Gastroesophageal sphincter (tissue), 3 donors: ENCODE measurements at regions not wholly inside any gene's neighbourhood (a gene's known extent, or its start where the extent isn't known, plus 50 kb on each side); places are given as distances from the start of the nearest gene placed in this dataset.

Source experiments
- EP300 ChIP-seq: sonication (generic); formaldehyde crosslinking; IDR thresholded peaks from one replicate; pipeline ENCODE4 v1.6.1; 2017; ENCODE audit warnings: antibody characterized with exemption, mild to moderate bottlenecking
- POLR2A ChIP-seq, 2 donors: fragments of 450-650 bp; IDR thresholded peaks; one replicate each; pipeline ENCODE4 v1.6.1; 2017; ENCODE audit warnings: antibody characterized with exemption in 2 of 2, mild to moderate bottlenecking in 2 of 2, moderate library complexity in 1 of 2
- POLR2AphosphoS5 ChIP-seq: sonication (generic); formaldehyde crosslinking; IDR thresholded peaks from one replicate; pipeline ENCODE4 v1.6.1; 2017; ENCODE audit warnings: antibody characterized with exemption
- TF ChIP-seq, protein P1 (sequence below), 4 experiments: fragments of 200-600 bp in 2 of 4; fragments of 450-650 bp in 2 of 4; sonication (generic) in 1 of 4; IDR thresholded peaks; one replicate each; pipeline ENCODE4 v1.5.1; 2017 to 2019; ENCODE audit warnings: antibody characterized with exemption in 4 of 4, mild to moderate bottlenecking in 2 of 4, moderate library complexity in 2 of 4

DNA sequence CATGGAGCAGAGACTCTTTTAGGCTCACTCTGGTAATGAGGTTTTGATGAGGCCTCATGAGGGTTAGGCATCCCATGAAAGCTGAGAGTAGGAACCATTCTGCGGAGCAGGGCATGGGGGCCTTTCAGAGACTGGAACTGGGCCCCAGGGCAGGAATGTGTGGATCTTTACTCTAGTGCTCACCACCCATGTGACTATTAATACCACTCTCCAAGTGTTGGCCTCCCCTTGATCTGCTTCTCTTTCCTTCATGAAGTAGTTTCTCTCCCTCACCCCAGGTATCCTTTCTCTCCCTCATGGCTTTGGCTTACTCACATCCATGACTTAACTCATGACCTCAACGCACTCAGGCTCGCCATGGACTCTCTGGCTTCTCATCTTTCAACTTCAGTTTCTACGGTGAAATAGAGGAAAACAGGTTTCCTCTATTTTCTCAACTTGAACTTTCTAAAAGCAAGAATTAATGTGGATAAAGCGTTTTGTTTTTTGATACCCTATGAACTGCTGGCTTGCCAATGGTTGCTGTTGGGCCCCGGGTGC, 50.5 kb upstream of the GADD45A start:
- TF ChIP-seq, protein P1, sequence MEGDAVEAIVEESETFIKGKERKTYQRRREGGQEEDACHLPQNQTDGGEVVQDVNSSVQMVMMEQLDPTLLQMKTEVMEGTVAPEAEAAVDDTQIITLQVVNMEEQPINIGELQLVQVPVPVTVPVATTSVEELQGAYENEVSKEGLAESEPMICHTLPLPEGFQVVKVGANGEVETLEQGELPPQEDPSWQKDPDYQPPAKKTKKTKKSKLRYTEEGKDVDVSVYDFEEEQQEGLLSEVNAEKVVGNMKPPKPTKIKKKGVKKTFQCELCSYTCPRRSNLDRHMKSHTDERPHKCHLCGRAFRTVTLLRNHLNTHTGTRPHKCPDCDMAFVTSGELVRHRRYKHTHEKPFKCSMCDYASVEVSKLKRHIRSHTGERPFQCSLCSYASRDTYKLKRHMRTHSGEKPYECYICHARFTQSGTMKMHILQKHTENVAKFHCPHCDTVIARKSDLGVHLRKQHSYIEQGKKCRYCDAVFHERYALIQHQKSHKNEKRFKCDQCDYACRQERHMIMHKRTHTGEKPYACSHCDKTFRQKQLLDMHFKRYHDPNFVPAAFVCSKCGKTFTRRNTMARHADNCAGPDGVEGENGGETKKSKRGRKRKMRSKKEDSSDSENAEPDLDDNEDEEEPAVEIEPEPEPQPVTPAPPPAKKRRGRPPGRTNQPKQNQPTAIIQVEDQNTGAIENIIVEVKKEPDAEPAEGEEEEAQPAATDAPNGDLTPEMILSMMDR (IDR thresholded peaks at IDR 0.05): no peak
- TF ChIP-seq POLR2A (IDR thresholded peaks at IDR 0.05) (no peak), EP300 (no peak), POLR2AphosphoS5 (no peak)
